SJCRH30 (cell line): ENCODE measurements at regions not wholly inside any gene's neighbourhood (a gene's known extent, or its start where the extent isn't known, plus 50 kb on each side); places are given as distances from the start of the nearest gene placed in this dataset.

Experiments
- DNase-seq, 2 experiments: peaks; one replicate each; pipeline ENCODE4 v3.0.0-alpha.2; 2015 to 2020
- H3K27ac ChIP-seq: fragments of 250-450 bp; sonication (Bioruptor Pico); 2 replicates; pipeline ENCODE4 v1.5.1; 2020; ENCODE audit warnings: mild to moderate bottlenecking, moderate library complexity
- H3K27me3 ChIP-seq: fragments of 250-450 bp; sonication (Bioruptor Pico); 2 replicates; pipeline ENCODE4 v1.5.1; 2020; ENCODE audit warnings: mild to moderate bottlenecking, moderate library complexity
- H3K36me3 ChIP-seq: fragments of 250-450 bp; sonication (Bioruptor Pico); 2 replicates; pipeline ENCODE4 v1.5.1; 2020; ENCODE audit warnings: mild to moderate bottlenecking, moderate library complexity
- H3K4me1 ChIP-seq: fragments of 250-450 bp; sonication (Bioruptor Pico); 2 replicates; pipeline ENCODE4 v1.5.1; 2020; ENCODE audit warnings: mild to moderate bottlenecking, moderate library complexity
- H3K4me3 ChIP-seq: fragments of 250-450 bp; sonication (Bioruptor Pico); 2 replicates; pipeline ENCODE4 v1.5.1; 2020; ENCODE audit warnings: mild to moderate bottlenecking, moderate library complexity
- H3K9me3 ChIP-seq: fragments of 250-450 bp; sonication (Bioruptor Pico); replicated peaks from 2 replicates; pipeline ENCODE4 v1.5.1; 2020; ENCODE audit warnings: mild to moderate bottlenecking, moderate library complexity

DNA sequence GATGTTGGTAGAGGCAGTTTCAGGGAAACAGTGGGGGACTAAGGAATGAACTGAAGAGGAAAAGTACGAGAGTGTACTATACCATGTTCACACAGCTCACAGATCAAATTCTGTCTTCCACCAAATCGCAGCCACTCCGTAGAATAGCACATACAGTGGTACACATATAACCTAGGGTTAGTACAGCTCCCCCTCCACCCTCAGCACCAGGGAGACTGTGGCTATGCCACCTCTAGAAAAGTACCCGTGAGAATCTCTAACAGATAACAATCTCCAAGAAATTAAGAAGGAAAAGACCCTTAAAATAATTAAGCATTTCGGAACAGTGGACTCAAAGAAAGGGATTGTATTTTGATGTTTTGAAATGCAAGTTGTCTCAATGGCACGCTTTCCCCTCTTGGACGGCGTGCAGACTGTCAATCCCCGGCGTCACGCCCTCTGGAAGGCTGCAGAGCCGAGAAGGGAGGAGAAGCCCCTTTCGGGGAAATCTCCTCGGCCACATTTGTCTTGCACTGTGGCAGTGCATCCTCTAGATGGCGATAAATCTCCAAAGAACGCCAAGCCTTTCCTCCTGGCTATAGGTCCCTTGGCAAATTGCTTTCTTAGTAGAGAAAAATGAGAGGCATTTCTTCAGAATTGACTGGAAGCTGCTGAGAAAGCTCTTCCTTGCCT lies 345.0 kb downstream of the REEP3 start:
- H3K4me1 ChIP-seq, result no peaks in the 10 kb centered on the region
- no peaks in the 10 kb centered on the region for H3K27me3 ChIP-seq
- no peaks in the 10 kb centered on the region for H3K36me3 ChIP-seq
- DNase-seq, result peak; percentile 30 to 71
- H3K9me3 ChIP-seq, result no peaks in the 10 kb centered on the region
- H3K27ac ChIP-seq, result no peak overlapping the region
- H3K4me3 ChIP-seq, result no peak overlapping the region

DNA sequence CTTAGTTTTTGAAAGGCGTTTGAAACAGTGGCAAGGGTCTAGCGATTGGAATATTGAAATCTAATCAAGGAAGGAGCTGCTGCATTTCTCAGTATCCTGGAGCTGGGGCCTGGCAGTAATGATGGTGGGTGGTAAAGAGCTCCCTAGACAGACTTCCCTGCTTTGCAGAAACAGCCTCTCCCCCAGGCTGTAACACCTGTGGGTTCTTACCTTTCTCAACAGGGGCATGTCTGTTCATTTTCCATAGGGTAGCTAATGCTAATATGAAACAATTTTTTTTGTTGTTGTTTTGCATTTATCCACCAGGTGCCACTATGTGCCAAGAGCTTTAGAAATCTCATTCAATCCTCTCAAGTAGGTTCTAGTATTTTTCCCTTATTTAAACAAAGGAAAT lies 345.5 kb downstream of the REEP3 start:
- DNase-seq, result peak in 1 of 2 experiments; percentile 22
- Histone ChIP-seq H3K27ac (no peak overlapping the region), H3K27me3 (no peaks in the 10 kb centered on the region), H3K9me3 (no peaks in the 10 kb centered on the region), H3K36me3 (no peaks in the 10 kb centered on the region), H3K4me1 (no peaks in the 10 kb centered on the region), H3K4me3 (no peak overlapping the region)

DNA sequence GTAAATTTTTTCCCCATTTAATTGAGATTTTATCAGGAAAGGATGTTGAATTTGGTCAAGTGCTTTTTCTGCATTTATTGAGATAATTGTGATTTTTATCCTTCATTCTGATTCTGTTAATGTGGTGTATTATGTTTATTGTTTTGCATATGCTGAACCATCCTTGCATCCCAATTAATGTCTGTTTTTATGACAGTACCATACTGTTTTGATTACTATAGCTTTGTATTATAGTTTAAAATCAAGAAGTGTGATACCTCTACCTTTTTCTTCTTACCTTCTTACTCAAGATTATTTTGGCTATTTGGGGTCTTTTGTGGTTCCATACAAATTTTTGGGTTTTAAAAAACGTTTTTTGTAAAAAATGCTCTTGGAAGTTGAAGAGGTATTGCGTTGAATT lies 357.2 kb downstream of the REEP3 start:
- Histone ChIP-seq H3K36me3 (no peaks in the 10 kb centered on the region), H3K9me3 (no peaks in the 10 kb centered on the region), H3K4me3 (no peak overlapping the region), H3K4me1 (no peaks in the 10 kb centered on the region), H3K27me3 (no peaks in the 10 kb centered on the region), H3K27ac (no peak overlapping the region)
- DNase-seq, result no peak

DNA sequence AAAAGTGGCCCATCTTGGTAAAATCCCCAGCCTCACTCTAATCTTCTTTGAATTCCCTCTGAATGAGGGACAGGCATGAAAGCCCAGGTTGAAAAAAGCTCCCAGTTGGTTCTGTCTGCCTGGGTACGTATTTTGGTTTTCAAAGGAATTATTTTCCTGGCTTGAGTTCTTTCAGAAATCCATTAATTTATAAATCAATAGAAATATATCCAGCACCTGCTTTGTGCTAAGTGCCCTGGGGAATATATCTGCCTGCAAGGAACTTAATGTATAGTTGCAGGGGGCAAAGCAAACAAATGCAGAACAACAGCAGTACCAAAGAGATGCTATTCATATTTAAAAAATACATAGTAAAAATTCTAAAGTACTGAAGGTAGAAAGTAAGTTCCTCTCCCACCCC lies 362.7 kb downstream of the REEP3 start:
- no peak for DNase-seq
- H3K4me1 ChIP-seq, result no peaks in the 10 kb centered on the region
- no peaks in the 10 kb centered on the region for H3K9me3 ChIP-seq
- no peak overlapping the region for H3K27ac ChIP-seq
- H3K36me3 ChIP-seq, result no peaks in the 10 kb centered on the region
- H3K27me3 ChIP-seq, result no peaks in the 10 kb centered on the region
- H3K4me3 ChIP-seq, result no peak overlapping the region

DNA sequence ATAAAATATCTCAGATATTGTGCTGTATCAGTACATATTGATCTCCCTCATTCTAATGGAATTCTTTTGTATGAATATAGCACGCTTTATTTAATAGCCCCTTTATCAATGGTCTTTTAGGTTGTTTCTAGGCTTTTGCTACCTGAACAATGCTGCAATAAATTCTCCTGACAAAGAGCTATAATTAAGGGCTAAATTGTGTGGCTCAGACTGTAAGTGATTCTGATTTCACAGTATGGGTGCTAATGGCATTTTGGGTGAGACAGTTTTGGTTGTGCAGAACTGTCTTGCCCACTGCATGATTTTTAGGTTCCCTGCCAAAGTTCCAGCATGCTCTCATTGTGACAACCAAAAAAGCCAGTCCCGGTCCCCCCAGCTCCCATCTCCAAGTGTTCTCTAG lies 363.2 kb downstream of the REEP3 start:
- no peaks in the 10 kb centered on the region for H3K36me3 ChIP-seq
- DNase-seq, result no peak
- no peak overlapping the region for H3K4me3 ChIP-seq
- H3K9me3 ChIP-seq, result no peaks in the 10 kb centered on the region
- H3K27me3 ChIP-seq, result no peaks in the 10 kb centered on the region
- no peak overlapping the region for H3K27ac ChIP-seq
- no peaks in the 10 kb centered on the region for H3K4me1 ChIP-seq

DNA sequence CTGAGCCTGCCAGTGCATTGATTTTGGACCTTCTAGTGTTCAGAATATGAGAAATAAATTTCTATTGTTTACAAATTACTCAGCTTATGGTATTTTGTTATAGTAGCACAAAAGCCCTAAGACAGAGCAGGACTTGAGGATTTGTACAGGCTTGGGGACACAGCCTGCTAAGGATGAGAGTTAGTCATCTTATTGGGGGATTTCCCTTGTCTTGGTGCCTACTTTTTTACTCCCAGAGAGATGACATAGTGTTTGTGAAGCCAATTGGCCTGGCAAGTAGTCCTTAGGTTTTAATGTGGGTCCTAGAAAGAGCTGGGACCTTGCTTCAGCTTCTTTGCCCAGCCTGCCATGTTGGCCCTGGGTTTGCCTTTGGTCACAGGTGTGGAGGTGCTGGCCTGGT lies 364.0 kb downstream of the REEP3 start:
- no peaks in the 10 kb centered on the region for H3K27me3 ChIP-seq
- DNase-seq, result no peak
- no peaks in the 10 kb centered on the region for H3K36me3 ChIP-seq
- no peaks in the 10 kb centered on the region for H3K4me1 ChIP-seq
- H3K9me3 ChIP-seq, result no peaks in the 10 kb centered on the region
- no peak overlapping the region for H3K4me3 ChIP-seq
- H3K27ac ChIP-seq, result no peak overlapping the region

DNA sequence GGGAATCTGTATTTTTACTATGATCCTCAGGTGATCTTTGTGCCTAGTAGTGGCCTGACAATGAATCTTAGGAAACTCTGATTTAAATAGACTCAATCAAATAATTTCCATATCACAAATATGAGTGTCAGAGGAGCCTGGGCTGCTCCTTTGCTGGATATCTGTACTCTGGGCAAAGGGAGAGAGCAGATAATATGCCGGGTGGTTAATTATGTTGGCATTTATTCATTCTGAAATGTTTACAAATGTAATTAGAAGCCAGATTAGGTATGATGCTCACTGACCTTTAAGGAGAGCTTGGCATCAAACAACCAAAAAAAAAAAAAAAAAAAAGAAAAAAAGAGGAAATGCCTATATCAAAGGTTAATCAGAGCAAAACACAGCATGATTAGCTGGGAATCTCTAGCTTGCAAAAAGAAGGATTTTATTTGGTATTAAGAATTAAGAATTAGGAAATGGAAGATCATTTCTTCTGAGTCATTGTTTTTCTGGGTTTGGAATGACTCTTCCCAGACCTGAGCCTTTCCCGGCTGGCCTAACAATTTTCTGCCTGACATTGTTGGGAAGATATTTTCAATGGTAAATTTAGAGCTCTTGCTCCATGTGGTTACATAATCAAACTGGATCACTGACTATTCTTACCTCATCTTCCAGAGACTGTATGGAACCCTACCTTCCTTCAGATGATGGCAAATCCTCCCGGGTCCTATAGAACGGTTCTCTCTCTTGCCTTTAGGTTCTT lies 365.3 kb downstream of the REEP3 start:
- H3K4me3 ChIP-seq, result no peak overlapping the region
- H3K27me3 ChIP-seq, result no peaks in the 10 kb centered on the region
- no peaks in the 10 kb centered on the region for H3K36me3 ChIP-seq
- no peaks in the 10 kb centered on the region for H3K9me3 ChIP-seq
- DNase-seq, result no peak
- no peaks in the 10 kb centered on the region for H3K4me1 ChIP-seq
- H3K27ac ChIP-seq, result no peak overlapping the region

DNA sequence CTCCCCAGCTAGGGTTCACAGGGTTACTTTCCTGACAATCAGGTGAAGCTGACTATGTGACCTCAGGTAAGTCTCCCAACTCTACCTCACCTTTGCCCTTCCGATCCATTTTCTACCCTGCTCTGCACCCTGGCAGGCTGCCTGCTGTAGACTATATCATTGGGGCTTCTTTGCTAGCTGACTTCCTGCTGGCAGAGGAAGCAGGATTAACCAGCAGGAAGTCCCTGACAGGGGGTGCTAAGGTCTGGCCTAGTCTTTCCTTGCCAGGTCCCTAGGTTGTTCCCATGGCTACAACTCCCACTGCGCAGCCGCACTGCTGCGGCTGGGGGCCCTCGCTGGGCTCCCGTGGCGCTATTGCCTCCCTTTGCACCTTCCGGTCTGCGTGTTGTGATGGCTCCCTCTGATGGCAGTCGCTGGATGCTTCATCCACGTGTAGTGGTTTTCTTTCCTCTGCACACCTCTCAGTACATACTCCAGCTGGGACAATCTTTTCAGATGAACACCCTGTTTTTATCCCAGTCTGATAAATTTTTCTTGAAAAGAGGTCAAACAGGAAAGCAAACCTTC lies 365.9 kb downstream of the REEP3 start:
- H3K4me1 ChIP-seq, result no peaks in the 10 kb centered on the region
- no peaks in the 10 kb centered on the region for H3K36me3 ChIP-seq
- H3K27me3 ChIP-seq, result no peaks in the 10 kb centered on the region
- no peak overlapping the region for H3K27ac ChIP-seq
- DNase-seq, result no peak
- no peaks in the 10 kb centered on the region for H3K9me3 ChIP-seq
- H3K4me3 ChIP-seq, result no peak overlapping the region

DNA sequence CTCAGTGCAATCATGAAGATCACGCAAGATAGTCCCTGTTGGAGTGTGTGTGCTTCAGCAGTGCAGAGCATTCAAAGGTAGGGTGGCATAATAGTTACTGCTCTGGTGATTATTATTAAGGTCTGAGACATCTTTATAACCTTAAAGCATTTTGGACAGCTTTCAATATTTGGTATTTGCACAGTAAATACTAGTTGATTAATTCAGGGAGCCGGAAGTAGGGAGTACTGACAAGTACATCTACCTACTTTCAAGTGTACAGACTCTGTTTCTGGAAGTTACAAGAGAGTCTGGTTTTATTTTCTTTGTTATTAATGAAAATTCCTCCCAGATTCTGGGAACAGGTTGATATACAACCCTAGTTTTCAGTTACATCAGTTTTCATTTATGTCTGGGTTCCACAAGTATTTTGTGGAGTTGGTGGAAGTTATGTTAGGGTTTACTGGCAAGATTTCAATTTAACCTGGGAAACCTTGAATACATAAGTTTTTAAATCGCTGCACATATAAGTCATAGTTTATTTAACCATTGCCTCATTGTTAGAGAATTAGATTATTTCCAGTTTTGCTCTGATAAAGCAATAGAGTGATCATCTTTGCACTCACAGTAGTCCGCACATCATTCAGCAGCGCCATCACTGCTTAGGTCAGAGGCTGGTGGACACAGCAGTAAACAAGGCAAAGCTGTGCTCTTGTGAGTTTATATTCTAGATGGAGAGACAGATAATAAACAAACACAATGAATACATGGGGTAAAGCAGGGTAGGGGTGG lies 366.6 kb downstream of the REEP3 start:
- H3K4me3 ChIP-seq, result no peak overlapping the region
- no peaks in the 10 kb centered on the region for H3K36me3 ChIP-seq
- DNase-seq, result no peak
- no peaks in the 10 kb centered on the region for H3K27me3 ChIP-seq
- H3K4me1 ChIP-seq, result no peaks in the 10 kb centered on the region
- H3K27ac ChIP-seq, result no peak overlapping the region
- H3K9me3 ChIP-seq, result no peaks in the 10 kb centered on the region

DNA sequence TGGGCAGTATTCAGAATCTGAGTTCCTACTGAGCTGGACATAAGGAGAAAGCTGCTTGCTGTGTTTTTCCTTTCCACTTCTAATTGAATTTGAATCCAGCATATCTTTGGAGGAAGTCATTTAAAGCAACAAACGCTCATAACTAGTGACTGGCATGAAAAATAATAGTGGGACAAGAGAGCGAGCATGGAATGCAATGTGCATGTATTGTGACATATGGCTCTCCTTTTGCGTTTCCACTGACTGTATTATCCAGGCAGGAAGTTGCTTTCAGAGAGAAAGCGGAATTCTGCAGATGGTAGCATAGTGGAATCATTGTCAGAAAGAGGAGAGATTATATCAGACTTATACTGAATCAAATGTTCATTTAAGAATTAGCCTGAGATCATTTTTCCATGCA lies 368.6 kb downstream of the REEP3 start:
- no peak overlapping the region for H3K4me3 ChIP-seq
- H3K9me3 ChIP-seq, result no peaks in the 10 kb centered on the region
- no peaks in the 10 kb centered on the region for H3K36me3 ChIP-seq
- H3K4me1 ChIP-seq, result no peaks in the 10 kb centered on the region
- no peaks in the 10 kb centered on the region for H3K27me3 ChIP-seq
- no peak overlapping the region for H3K27ac ChIP-seq
- no peak for DNase-seq

DNA sequence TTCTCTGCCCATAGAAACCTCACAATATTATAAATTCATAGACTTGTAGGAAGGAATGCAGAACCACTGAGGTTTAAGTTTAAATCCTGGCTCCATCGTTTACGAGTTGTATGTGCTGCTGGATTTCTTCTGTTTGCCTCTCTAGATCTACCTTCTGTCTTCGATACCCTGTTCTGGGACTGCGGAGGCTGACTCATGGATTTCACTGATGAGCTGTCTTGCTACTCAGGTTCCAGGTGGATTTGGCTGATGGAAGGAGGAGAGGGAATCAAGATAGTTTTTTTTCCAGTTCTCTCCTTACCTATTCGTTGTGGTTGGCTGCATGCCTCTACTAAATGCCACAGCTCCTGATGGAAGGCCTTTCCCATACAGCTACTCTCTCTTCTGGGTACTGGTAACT lies 375.8 kb downstream of the REEP3 start:
- H3K4me1 ChIP-seq, result no peaks in the 10 kb centered on the region
- H3K4me3 ChIP-seq, result no peak overlapping the region
- no peaks in the 10 kb centered on the region for H3K36me3 ChIP-seq
- no peaks in the 10 kb centered on the region for H3K9me3 ChIP-seq
- H3K27ac ChIP-seq, result no peak overlapping the region
- no peak for DNase-seq
- no peaks in the 10 kb centered on the region for H3K27me3 ChIP-seq

DNA sequence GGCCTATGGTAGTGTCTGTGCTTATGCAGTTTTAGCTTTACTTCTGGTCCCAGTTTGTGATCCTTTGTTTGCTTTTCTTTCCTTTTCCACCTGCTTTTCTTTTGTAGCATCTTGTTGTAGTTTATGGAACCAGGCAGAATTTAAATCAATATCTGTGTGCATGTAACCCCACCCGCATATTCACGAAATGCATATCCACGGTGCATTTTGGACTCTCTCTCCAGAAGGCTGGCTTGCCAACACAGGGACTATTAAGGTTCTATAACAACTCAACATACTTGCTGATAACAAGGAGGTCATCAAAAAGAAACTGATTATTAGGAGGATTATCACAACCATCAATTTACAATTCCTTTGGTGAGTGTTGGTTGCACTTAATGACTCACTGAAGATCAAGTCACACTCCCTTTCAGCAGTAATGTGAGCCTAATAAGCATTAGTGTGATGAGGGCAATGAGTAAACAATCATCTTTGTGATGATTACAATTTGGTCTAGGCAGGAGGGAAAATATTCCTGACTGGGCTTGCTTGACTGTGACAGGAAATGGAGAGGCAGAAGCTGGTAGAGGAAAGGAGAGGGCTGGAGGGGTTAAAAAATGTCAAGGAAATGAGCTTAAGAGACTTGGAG lies 378.6 kb downstream of the REEP3 start:
- Histone ChIP-seq H3K27ac (no peak overlapping the region), H3K36me3 (no peaks in the 10 kb centered on the region), H3K4me1 (no peaks in the 10 kb centered on the region), H3K4me3 (no peak overlapping the region), H3K9me3 (no peaks in the 10 kb centered on the region), H3K27me3 (no peaks in the 10 kb centered on the region)
- DNase-seq, result no peak

DNA sequence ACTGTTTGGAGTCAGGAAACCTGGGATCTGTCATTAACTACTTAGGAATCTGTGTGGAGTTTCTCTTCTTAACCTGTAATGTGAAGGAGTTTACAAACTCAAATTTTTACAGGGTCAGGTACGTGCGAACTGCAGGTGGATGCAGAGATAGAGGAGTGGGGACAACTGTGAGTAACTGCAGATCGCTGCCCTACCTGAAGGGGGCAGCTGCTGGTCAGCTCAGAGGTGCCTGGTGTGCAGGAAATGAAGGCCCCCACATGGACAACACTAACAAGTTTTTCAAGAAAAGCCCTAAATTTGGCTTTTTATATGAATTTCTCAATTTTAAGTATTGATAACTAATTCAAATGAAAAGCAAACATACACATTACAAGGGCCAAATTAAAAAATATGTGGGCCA lies 380.0 kb downstream of the REEP3 start:
- Histone ChIP-seq H3K4me3 (no peak overlapping the region), H3K9me3 (no peaks in the 10 kb centered on the region), H3K36me3 (no peaks in the 10 kb centered on the region), H3K27me3 (no peaks in the 10 kb centered on the region), H3K27ac (no peak overlapping the region), H3K4me1 (no peaks in the 10 kb centered on the region)
- DNase-seq, result peak in 1 of 2 experiments; percentile 13

DNA sequence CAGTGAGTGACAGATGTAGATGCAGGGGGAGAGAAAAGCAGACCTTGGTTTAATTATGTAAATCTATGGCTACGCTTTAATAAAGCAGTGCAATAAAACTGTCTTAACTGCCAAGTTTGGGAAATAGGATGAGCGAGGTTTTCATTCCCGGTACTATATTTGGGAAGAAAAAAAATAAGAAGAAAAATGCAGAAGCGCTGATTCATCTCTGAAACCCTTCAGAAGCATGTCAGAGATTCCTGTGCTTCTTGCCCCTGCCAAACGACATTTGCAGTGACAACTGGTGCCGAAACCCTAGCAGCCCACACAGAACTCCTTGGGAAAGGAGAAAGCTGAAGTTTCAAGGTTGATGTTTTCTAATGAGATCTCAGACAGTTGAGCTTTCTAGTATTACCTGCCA lies 380.7 kb downstream of the REEP3 start:
- Histone ChIP-seq H3K27me3 (no peaks in the 10 kb centered on the region), H3K9me3 (no peaks in the 10 kb centered on the region), H3K36me3 (no peaks in the 10 kb centered on the region), H3K4me3 (no peak overlapping the region), H3K27ac (no peak overlapping the region), H3K4me1 (no peaks in the 10 kb centered on the region)
- no peak for DNase-seq

DNA sequence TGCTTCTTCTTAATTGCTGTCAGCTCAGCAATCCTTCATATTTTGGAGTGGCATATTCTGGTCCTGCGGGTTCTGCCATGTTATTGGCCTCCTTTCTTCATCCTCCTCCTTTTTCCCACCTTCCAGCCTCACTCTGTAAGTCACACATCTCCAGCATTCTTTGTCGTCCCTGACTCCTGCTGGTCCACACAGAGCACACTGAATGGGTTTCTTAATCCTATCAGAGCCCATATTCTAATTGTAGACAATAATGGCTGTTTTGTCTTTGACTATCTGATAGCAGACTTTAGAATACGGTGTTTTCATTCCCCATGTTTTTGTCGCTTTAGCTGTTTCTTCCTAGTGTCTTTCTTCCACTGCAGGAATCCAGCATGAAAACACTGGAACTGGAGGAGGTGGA lies 389.6 kb downstream of the REEP3 start:
- DNase-seq, result no peak
- H3K4me3 ChIP-seq, result no peak overlapping the region
- H3K36me3 ChIP-seq, result no peaks in the 10 kb centered on the region
- no peaks in the 10 kb centered on the region for H3K27me3 ChIP-seq
- H3K4me1 ChIP-seq, result no peaks in the 10 kb centered on the region
- H3K27ac ChIP-seq, result no peak overlapping the region
- H3K9me3 ChIP-seq, result no peaks in the 10 kb centered on the region
